HFF-Myc (cell line): ENCODE measurements at regions not wholly inside any gene's neighbourhood (a gene's known extent, or its start where the extent isn't known, plus 50 kb on each side); places are given as distances from the start of the nearest gene placed in this dataset.
"Not testable (repeated sequence)": the region's sequence is repeated elsewhere in the genome, so short reads cannot be mapped to it uniquely, and the experiment has no call there.

ENCODE experiments used
- DNase-seq: peaks from one replicate; pipeline ENCODE4 v3.0.0-alpha.2; 2011; ENCODE audit warnings: low read depth; ENCODE audit errors: extremely low read depth
- H3K4me3 ChIP-seq: replicated peaks from 2 replicates; pipeline ENCODE4 v1.5.1; 2011; ENCODE audit warnings: low read depth, mild to moderate bottlenecking, control low read depth, low read length
- TF ChIP-seq, protein P1 (sequence below): IDR thresholded peaks from 2 replicates; pipeline ENCODE4 v1.5.1; 2012; ENCODE audit warnings: mild to moderate bottlenecking, low read depth, low read length, control low read depth; ENCODE audit errors: missing control alignments

GRCh38 chr2:228590681-228591080 lies 409.2 kb upstream of the SPHKAP start:
- no peak overlapping the region for H3K4me3 ChIP-seq
- no peak for DNase-seq
- TF ChIP-seq, protein P1, sequence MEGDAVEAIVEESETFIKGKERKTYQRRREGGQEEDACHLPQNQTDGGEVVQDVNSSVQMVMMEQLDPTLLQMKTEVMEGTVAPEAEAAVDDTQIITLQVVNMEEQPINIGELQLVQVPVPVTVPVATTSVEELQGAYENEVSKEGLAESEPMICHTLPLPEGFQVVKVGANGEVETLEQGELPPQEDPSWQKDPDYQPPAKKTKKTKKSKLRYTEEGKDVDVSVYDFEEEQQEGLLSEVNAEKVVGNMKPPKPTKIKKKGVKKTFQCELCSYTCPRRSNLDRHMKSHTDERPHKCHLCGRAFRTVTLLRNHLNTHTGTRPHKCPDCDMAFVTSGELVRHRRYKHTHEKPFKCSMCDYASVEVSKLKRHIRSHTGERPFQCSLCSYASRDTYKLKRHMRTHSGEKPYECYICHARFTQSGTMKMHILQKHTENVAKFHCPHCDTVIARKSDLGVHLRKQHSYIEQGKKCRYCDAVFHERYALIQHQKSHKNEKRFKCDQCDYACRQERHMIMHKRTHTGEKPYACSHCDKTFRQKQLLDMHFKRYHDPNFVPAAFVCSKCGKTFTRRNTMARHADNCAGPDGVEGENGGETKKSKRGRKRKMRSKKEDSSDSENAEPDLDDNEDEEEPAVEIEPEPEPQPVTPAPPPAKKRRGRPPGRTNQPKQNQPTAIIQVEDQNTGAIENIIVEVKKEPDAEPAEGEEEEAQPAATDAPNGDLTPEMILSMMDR = no peak

GRCh38 chr2:228589115-228589514 lies 407.6 kb upstream of the SPHKAP start:
- no peak overlapping the region for H3K4me3 ChIP-seq
- TF ChIP-seq, protein P1 = no peak
- no peak for DNase-seq

DNA sequence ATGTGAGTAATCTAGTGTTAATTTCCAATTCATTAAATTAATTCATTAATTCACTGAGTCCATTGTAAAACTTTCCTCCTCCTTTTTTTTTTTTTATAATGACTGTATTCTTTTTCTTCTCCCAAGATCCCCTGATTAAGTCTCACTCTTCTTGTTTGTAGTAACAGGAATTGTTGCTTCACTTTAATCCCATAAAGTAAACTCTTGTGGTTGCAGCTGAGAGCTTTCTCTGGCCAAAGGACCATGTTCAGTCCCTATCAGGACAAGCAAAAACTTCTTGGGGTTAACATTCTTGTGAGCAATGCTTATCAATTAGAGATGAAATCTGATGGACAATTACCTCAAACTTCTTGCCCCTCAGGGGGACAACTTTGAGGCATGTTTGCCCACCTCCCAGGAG lies 400.2 kb upstream of the SPHKAP start:
- TF ChIP-seq, protein P1 = no peak
- H3K4me3 ChIP-seq = no peak overlapping the region
- no peak for DNase-seq

- DNase-seq = no peak
- no peak overlapping the region for H3K4me3 ChIP-seq
- TF ChIP-seq, protein P1 = no peak
Observed at GRCh38 chr2:228575897-228576296, 394.4 kb upstream of the SPHKAP start.

DNA sequence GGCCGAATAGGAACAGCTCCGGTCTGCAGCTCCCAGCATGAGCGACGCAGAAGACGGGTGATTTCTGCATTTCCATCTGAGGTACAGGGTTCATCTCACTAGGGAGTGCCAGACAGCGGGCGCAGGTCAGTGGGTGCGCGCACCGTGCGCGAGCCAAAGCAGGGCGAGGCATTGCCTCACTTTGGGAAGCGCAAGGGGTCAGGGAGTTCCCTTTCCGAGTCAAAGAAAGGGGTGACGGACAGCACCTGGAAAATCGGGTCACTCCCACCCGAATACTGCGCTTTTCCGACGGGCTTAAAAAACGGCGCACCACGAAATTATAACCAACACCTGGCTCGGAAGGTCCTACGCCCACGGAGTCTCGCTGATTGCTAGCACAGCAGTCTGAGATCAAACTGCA lies 386.8 kb upstream of the SPHKAP start:
- not testable (repeated sequence) for H3K4me3 ChIP-seq, DNase-seq

- H3K4me3 ChIP-seq = no peak overlapping the region
- DNase-seq = no peak
- TF ChIP-seq, protein P1 = no peak
Observed at GRCh38 chr2:228561816-228562215, 380.3 kb upstream of the SPHKAP start.

GRCh38 chr2:228559774-228560415 lies 378.4 kb upstream of the SPHKAP start:
- TF ChIP-seq, protein P1 = no peak
- DNase-seq = no peak
- H3K4me3 ChIP-seq = no peak overlapping the region
